GM12864 (cell line): ENCODE measurements at regions not wholly inside any gene's neighbourhood (a gene's known extent, or its start where the extent isn't known, plus 50 kb on each side); places are given as distances from the start of the nearest gene placed in this dataset.

Experiments used
- DNase-seq: peaks from one replicate; pipeline ENCODE4 v3.0.0-alpha.2; 2011; ENCODE audit warnings: low read depth
- H3K4me3 ChIP-seq: 2 replicates; pipeline ENCODE4 v1.5.1; 2011; ENCODE audit warnings: mild to moderate bottlenecking, low read depth, low read length, control low read depth
- TF ChIP-seq, protein P1 (sequence below): IDR thresholded peaks from 2 replicates; pipeline ENCODE4 v1.5.1; 2011; ENCODE audit warnings: low read depth, mild to moderate bottlenecking, moderate library complexity, low read length, control low read depth, inconsistent platforms; ENCODE audit errors: missing control alignments

DNA sequence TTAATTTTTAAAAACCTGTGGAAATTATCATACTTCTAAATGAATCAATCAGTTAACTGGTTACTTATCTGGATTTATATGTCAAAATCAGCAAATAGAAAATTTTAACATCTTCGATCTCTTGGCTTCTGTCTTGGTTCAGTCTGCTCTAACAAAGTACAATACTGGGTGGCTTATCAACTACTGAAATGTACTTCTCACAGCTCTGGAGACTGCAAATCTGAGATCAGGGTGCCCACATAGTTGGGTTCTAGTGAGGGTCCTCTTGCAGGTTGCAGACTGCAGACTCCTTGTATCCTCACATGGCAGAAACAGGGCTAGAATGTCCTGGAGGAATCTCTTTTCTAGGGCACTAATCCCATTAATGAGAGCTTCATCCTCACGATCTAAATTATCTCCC lies 1851.6 kb upstream of the TENM3 start:
- TF ChIP-seq, protein P1, sequence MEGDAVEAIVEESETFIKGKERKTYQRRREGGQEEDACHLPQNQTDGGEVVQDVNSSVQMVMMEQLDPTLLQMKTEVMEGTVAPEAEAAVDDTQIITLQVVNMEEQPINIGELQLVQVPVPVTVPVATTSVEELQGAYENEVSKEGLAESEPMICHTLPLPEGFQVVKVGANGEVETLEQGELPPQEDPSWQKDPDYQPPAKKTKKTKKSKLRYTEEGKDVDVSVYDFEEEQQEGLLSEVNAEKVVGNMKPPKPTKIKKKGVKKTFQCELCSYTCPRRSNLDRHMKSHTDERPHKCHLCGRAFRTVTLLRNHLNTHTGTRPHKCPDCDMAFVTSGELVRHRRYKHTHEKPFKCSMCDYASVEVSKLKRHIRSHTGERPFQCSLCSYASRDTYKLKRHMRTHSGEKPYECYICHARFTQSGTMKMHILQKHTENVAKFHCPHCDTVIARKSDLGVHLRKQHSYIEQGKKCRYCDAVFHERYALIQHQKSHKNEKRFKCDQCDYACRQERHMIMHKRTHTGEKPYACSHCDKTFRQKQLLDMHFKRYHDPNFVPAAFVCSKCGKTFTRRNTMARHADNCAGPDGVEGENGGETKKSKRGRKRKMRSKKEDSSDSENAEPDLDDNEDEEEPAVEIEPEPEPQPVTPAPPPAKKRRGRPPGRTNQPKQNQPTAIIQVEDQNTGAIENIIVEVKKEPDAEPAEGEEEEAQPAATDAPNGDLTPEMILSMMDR = no peak
- H3K4me3 ChIP-seq = no peak overlapping the region
- DNase-seq = no peak

GRCh38 chr4:180394312-180394711 lies 1848.9 kb upstream of the TENM3 start:
- TF ChIP-seq, protein P1 = no peak
- H3K4me3 ChIP-seq = no peak overlapping the region
- no peak for DNase-seq

DNA sequence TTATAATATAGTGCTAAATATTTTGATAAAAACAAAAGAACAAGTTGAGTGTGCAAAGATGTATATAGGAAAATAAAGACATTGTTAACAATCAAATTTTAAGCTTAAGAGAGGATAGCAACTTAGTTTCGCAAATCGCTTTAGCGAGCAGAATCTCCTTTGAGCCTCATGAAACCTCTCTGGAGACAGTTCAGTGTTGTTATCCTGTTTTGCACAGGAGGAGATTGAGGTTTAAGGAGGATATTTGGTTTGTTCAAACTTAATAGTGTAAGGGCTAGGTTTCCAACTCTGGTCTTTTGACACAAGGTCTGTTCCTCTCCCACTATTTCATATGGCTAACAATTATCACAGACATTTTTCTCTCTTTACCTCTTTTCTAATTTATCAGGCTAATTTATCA lies 1848.5 kb upstream of the TENM3 start:
- no peak for DNase-seq
- TF ChIP-seq, protein P1 = no peak
- no peak overlapping the region for H3K4me3 ChIP-seq

DNA sequence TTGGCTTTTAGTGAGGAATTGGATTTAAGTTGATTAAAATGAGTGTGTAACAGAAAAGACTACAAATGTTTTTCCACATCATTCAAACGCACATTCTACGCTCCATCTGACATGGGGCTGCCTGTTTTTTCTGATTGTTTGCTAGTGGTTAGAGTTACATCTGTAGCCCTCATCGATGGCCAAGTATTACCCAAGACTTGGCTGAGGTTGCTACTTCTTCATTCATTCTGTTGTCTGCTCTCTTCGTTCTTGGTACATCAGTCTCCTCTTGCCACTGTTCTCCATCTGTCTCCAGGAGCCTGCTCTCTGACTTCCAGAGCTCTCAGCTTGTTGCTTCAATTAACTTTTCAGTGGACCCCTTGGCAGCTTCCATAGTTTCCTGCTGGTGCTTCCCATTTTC lies 1844.6 kb upstream of the TENM3 start:
- DNase-seq = no peak
- no peak overlapping the region for H3K4me3 ChIP-seq
- TF ChIP-seq, protein P1 = no peak

- H3K4me3 ChIP-seq = no peak overlapping the region
- TF ChIP-seq, protein P1 = no peak
- DNase-seq = no peak
Observed at GRCh38 chr4:180407275-180407885, 1835.8 kb upstream of the TENM3 start.

DNA sequence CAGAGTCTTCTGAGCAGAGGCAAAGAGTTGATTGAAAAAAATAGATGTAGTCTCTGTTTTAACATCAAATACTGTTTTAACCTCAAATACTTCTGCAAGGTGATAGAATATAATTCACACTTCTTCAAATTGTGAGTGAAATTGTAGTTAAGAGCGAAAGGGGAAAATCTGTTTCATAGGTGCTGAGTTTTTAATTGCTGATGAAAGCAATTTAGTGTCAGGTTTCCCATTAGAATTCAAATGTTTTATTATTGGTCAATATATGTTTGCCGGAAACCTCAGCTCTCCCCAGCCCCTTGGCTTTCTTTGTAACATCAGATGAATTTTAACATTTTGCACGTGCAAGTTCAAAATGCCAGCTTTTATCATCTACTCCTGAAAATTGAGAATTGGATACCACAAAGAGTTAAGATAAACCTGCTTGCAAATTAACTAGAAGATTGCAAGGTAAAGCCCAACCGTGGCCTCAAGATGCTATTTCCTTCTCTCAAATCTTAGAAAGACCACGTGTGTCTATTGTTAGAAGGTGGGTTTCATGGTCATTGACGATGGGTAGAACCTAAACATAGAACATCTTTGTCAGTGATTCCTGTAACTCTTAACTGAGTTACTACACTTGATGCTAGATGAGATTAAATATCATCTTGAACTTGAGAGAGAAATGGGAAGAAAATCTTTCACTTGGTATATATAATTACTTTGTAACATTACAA lies 1824.2 kb upstream of the TENM3 start:
- TF ChIP-seq, protein P1 = no peak
- no peak for DNase-seq
- H3K4me3 ChIP-seq = no peak overlapping the region

DNA sequence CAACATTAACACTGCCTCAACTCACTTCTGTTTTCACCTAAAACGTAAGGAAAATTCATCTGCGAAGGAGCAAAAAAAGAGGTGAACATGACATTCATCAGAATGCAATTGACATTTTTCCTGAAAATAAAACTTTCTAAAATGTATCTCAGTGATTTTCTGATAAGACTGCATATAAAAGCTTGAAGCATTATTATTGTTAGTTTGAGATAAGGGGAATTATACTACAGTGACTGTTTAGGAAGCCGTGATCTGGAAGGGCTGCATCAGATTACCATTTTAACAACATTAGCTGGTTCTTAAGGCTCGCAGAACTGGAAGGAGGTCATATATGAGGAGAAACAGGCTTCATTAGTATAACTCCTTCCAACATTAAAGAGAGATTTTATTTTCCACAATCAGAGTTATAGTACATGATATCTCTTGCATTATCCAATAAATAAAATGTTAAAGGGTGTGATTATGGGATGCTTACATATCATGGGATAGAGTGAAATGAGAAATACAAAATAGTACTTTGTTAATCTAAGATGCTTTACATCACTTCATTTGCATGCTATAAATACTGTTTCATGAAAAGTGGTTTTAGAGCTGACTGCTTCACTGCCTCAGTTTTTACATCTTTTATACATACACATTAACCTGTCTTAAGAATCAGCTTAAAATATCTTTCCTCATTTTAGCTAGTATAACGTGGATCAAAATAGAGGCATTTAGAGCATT lies 1820.1 kb upstream of the TENM3 start:
- DNase-seq = no peak
- H3K4me3 ChIP-seq = no peak overlapping the region
- TF ChIP-seq, protein P1 = no peak
